Transverse colon (tissue), 4 donors: ENCODE measurements at regions not wholly inside any gene's neighbourhood (a gene's known extent, or its start where the extent isn't known, plus 50 kb on each side); places are given as distances from the start of the nearest gene placed in this dataset.

Source experiments
- DNase-seq: peaks from one replicate; pipeline ENCODE4 v3.0.0-alpha.2; 2019
- H3K27ac ChIP-seq, 4 donors: fragments of 200-600 bp; sonication (generic); 2 replicates each; pipeline ENCODE4 v1.5.1; 2016 to 2018; ENCODE audit warnings: inconsistent platforms in 4 of 4
- H3K27me3 ChIP-seq: fragments of 200-600 bp; sonication (generic); 2 replicates; pipeline ENCODE4 v1.5.1; 2017; ENCODE audit warnings: inconsistent platforms
- H3K36me3 ChIP-seq, 4 donors: fragments of 200-600 bp; sonication (generic); 2 replicates each; pipeline ENCODE4 v1.5.1; 2017 to 2019; ENCODE audit warnings: inconsistent platforms in 4 of 4
- H3K4me1 ChIP-seq, 4 donors: fragments of 200-600 bp; sonication (generic); 2 replicates each; pipeline ENCODE4 v1.5.1; 2017 to 2020; ENCODE audit warnings: inconsistent platforms in 4 of 4
- H3K4me3 ChIP-seq, 4 donors: fragments of 200-600 bp; sonication (generic); 1 replicate in 1 of 4; 2 replicates in 3 of 4; pipeline versions ENCODE4 v1.5.1 to v1.6.1; 2017 to 2019; ENCODE audit warnings: inconsistent platforms in 4 of 4
- H3K9me3 ChIP-seq, 2 donors: fragments of 200-600 bp; sonication (generic); 2 replicates each; pipeline ENCODE4 v1.5.1; 2017 to 2019; ENCODE audit warnings: inconsistent platforms in 2 of 2
- EP300 ChIP-seq: sonication (generic); formaldehyde crosslinking; IDR thresholded peaks from one replicate; pipeline ENCODE4 v1.6.1; 2017; ENCODE audit warnings: antibody characterized with exemption, low read depth
- POLR2A ChIP-seq: fragments of 450-650 bp; IDR thresholded peaks from one replicate; pipeline ENCODE4 v1.6.1; 2016; ENCODE audit warnings: antibody characterized with exemption, mild to moderate bottlenecking, moderate library complexity
- POLR2AphosphoS5 ChIP-seq, 3 donors: sonication (generic); formaldehyde crosslinking; IDR thresholded peaks; one replicate each; pipeline ENCODE4 v1.6.1; 2016; ENCODE audit warnings: antibody characterized with exemption in 3 of 3
- WGBS, 2 donors: methylation state at CpG; one replicate each; pipeline ENCODE4 v1.1.5; 2018; ENCODE audit warnings: low coverage in 1 of 2; 5-methylcytosine and 5-hydroxymethylcytosine counted together
- in situ Hi-C, 4 donors: fragments of 200-750 bp; cut with MboI; loops; one replicate each; pipeline versions ENCODE4 v1.15.0 to v1.15.1; 2017; ENCODE audit warnings: low sequenced_read_pairs in 3 of 4, low pct_ligation_motif_present in 1 of 4, low pct_unique_long_range_greater_than_20kb in 1 of 4
- intact Hi-C: fragments of 100-400 bp; cut with DNase I; formaldehyde crosslinking; loops from one replicate; pipeline ENCODE4 v1.15.1; 2023; ENCODE audit warnings: low total_unique reads
- TF ChIP-seq, protein P1 (sequence below), 5 experiments: fragments of 200-600 bp in 3 of 5; fragments of 450-650 bp in 2 of 5; sonication (generic) in 3 of 5; IDR thresholded peaks; 1 replicate in 2 of 5; 2 replicates in 3 of 5; pipeline ENCODE4 v1.5.1; 2016 to 2017; ENCODE audit warnings: antibody characterized with exemption in 5 of 5, inconsistent platforms in 3 of 5, mild to moderate bottlenecking in 2 of 5, moderate library complexity in 1 of 5

DNA sequence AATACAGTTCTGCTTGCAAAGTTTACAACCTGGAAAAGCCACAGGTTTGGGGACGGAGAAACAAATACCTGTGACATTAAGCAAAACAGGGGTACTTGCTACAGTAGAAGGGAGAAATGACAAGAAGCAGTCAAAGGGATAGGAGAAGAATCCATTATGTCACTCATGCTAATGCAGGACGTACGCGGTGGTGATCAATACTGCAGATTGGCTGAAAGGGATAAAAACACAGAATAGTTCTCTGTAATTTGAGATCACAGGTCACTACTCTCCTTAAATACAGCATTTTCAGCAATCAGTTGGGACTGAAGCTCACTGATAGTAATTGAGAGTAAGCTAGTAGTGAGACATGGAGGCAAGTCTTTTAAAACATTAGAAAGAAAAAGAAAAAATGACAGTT, 130.3 kb upstream of the MTAP start:
- TF ChIP-seq POLR2A (no peak), EP300 (no peak), POLR2AphosphoS5 (IDR thresholded peaks at IDR 0.05) (no peak)
- TF ChIP-seq, protein P1, sequence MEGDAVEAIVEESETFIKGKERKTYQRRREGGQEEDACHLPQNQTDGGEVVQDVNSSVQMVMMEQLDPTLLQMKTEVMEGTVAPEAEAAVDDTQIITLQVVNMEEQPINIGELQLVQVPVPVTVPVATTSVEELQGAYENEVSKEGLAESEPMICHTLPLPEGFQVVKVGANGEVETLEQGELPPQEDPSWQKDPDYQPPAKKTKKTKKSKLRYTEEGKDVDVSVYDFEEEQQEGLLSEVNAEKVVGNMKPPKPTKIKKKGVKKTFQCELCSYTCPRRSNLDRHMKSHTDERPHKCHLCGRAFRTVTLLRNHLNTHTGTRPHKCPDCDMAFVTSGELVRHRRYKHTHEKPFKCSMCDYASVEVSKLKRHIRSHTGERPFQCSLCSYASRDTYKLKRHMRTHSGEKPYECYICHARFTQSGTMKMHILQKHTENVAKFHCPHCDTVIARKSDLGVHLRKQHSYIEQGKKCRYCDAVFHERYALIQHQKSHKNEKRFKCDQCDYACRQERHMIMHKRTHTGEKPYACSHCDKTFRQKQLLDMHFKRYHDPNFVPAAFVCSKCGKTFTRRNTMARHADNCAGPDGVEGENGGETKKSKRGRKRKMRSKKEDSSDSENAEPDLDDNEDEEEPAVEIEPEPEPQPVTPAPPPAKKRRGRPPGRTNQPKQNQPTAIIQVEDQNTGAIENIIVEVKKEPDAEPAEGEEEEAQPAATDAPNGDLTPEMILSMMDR (IDR thresholded peaks at IDR 0.05) = no peak
- Histone ChIP-seq H3K36me3 (no peaks in the 10 kb centered on the region), H3K27me3 (no peaks in the 10 kb centered on the region), H3K4me1 (no peaks in the 10 kb centered on the region), H3K4me3 (no peak overlapping the region), H3K9me3 (no peaks in the 10 kb centered on the region), H3K27ac (no peak overlapping the region)
- in situ Hi-C loops = no loop called here
- no peak for DNase-seq
- intact Hi-C loops = no loop called here
- WGBS, 2 donors = 62 to 74% methylated on average over 4 of the region's 4 CpGs

DNA sequence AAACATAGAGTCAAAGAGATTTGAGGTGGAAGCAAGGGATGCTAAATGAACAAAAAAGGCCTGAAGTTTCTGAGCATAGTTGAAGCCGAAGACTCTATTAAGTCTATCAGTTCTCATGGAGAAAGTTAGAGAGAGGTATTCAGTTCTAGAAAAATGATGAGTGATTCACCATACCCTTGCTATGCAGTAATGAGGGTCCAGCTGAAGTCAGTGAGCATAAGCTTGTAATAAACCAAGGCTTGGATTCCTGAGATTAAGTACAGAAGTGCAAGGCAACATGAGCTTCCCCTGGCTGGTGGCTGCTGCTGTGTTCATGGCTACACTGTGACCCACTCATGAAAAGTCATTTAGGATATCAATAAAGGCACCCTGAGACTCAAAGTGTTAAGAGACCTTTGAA, 129.7 kb upstream of the MTAP start:
- in situ Hi-C loops = no loop called here
- WGBS, 2 donors = 63 to 74% methylated on average over 1 of the region's 1 CpG
- Histone ChIP-seq H3K27me3 (no peaks in the 10 kb centered on the region), H3K36me3 (no peaks in the 10 kb centered on the region), H3K4me3 (no peak overlapping the region), H3K4me1 (no peaks in the 10 kb centered on the region), H3K9me3 (no peaks in the 10 kb centered on the region), H3K27ac (no peak overlapping the region)
- TF ChIP-seq, protein P1 (IDR thresholded peaks at IDR 0.05) = no peak
- TF ChIP-seq POLR2A = no peak
- TF ChIP-seq EP300 = no peak
- TF ChIP-seq POLR2AphosphoS5 (IDR thresholded peaks at IDR 0.05) = no peak
- DNase-seq = no peak
- intact Hi-C loops = no loop called here

DNA sequence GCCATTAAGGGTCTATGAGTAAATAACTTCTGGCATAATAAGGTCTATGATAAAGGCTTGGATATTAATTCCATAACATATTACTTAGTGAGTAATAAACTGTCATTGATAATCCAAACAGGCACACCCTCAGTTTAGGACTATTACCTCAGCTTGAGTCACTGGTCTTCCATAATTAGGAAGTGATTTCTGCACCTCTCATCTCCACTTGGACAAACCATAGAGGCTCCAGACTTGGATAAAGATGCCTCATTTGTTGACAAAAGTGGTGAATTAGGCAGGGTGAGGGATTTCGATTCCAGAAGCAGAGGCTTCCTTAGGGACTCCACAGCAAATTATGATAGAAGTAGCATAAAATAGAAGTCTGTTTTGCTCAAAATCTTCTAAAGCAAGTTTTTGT, 127.5 kb upstream of the MTAP start:
- H3K4me1 ChIP-seq = no peaks in the 10 kb centered on the region
- TF ChIP-seq, protein P1 (IDR thresholded peaks at IDR 0.05) = no peak
- no peak for TF ChIP-seq EP300
- no peak for TF ChIP-seq POLR2AphosphoS5 (IDR thresholded peaks at IDR 0.05)
- TF ChIP-seq POLR2A = no peak
- intact Hi-C loops (no loop called here), in situ Hi-C loops (no loop called here)
- 50 to 68% methylated on average over 1 of the region's 1 CpG for WGBS, 2 donors
- H3K4me3 ChIP-seq = no peak overlapping the region
- no peaks in the 10 kb centered on the region for H3K9me3 ChIP-seq
- H3K27ac ChIP-seq = no peak overlapping the region
- DNase-seq = no peak
- H3K36me3 ChIP-seq = no peaks in the 10 kb centered on the region
- no peaks in the 10 kb centered on the region for H3K27me3 ChIP-seq

DNA sequence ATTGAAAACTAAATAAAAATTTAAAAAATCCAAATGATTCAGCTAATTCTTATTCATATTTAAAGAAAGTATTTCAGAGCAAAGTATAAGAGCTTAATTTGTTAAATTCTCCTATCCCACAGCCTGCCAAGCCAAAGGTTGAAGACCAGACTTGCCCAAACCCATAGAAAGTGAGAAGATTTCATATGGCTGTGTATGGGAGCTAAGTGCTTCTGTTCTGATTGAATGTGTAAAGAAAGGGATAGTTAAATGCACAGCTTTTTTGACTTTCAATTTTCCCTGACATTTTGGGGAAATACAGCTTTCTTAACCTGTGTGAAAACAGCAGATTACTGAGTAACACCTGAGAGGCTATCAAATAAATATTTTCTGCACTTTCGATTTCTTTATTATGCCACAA, 125.0 kb upstream of the MTAP start:
- Histone ChIP-seq H3K27me3 (no peaks in the 10 kb centered on the region), H3K4me1 (no peaks in the 10 kb centered on the region), H3K4me3 (no peak overlapping the region), H3K27ac (no peak overlapping the region), H3K9me3 (no peaks in the 10 kb centered on the region), H3K36me3 (no peaks in the 10 kb centered on the region)
- DNase-seq = no peak
- TF ChIP-seq POLR2A = no peak
- TF ChIP-seq POLR2AphosphoS5 (IDR thresholded peaks at IDR 0.05) = no peak
- no peak for TF ChIP-seq EP300
- TF ChIP-seq, protein P1 (IDR thresholded peaks at IDR 0.05) = no peak
- 58 to 89% methylated on average over 1 of the region's 1 CpG for WGBS, 2 donors
- in situ Hi-C loops = no loop called here
- intact Hi-C loops = no loop called here
